NCI-H2107 treated with DMSO at 0.1 percent for 48 hours (cell line): ENCODE measurements at regions not wholly inside any gene's neighbourhood (a gene's known extent, or its start where the extent isn't known, plus 50 kb on each side); places are given as distances from the start of the nearest gene placed in this dataset.
"Not testable (repeated sequence)": the region's sequence is repeated elsewhere in the genome, so short reads cannot be mapped to it uniquely, and the experiment has no call there.

Experiments used
- DNase-seq: peaks from one replicate; lab custom pipeline; 2025; ENCODE audit not compliant: unreplicated experiment; lab: John Stamatoyannopoulos, UW

- DNase-seq: no peak
Measured at GRCh38 chr5:71903808-71904207, 184.7 kb downstream of the CARTPT start.

- no peak for DNase-seq
Measured at GRCh38 chr5:71904852-71905251, 185.8 kb downstream of the CARTPT start.

GRCh38 chr5:71905834-71906711, 187.0 kb downstream of the CARTPT start:
- no peak for DNase-seq

- no peak for DNase-seq
Measured at GRCh38 chr5:71907001-71907588, 188.0 kb downstream of the CARTPT start.

GRCh38 chr5:71907608-71908145, 188.6 kb downstream of the CARTPT start:
- DNase-seq: no peak

GRCh38 chr5:71910741-71911140, 191.7 kb downstream of the CARTPT start:
- no peak for DNase-seq

- no peak for DNase-seq
Measured at GRCh38 chr5:71912021-71912420, 192.9 kb downstream of the CARTPT start.

GRCh38 chr5:71914281-71914680, 193.0 kb upstream of the MAP1B start:
- no peak for DNase-seq

GRCh38 chr5:71922584-71923106, 184.6 kb upstream of the MAP1B start:
- DNase-seq: no peak

- no peak for DNase-seq
Measured at GRCh38 chr5:71923755-71924154, 183.5 kb upstream of the MAP1B start.

- no peak for DNase-seq
Measured at GRCh38 chr5:71924325-71924724, 182.9 kb upstream of the MAP1B start.

GRCh38 chr5:71924980-71925379, 182.3 kb upstream of the MAP1B start:
- no peak for DNase-seq

GRCh38 chr5:71925608-71926091, 181.6 kb upstream of the MAP1B start:
- DNase-seq: no peak

- no peak for DNase-seq
Measured at GRCh38 chr5:71929003-71929402, 178.3 kb upstream of the MAP1B start.

GRCh38 chr5:71930554-71930953, 176.7 kb upstream of the MAP1B start:
- not testable (repeated sequence) for DNase-seq

GRCh38 chr5:71932131-71932654, 175.1 kb upstream of the MAP1B start:
- DNase-seq: peak; percentile 18

GRCh38 chr5:71932655-71933338, 174.5 kb upstream of the MAP1B start:
- no peak for DNase-seq

- no peak for DNase-seq
Measured at GRCh38 chr5:71934322-71934721, 173.0 kb upstream of the MAP1B start.

GRCh38 chr5:71937921-71938698, 169.2 kb upstream of the MAP1B start:
- peak; percentile 53 for DNase-seq

- DNase-seq: no peak
Measured at GRCh38 chr5:71938895-71939294, 168.4 kb upstream of the MAP1B start.
